GM19328 (cell line): ENCODE measurements at regions not wholly inside any gene's neighbourhood (a gene's known extent, or its start where the extent isn't known, plus 50 kb on each side); places are given as distances from the start of the nearest gene placed in this dataset.

Experiments used
- ATAC-seq: cut with Tn5 transposase; IDR thresholded peaks from one replicate; pipeline ENCODE4 v1.9.1; 2021; ENCODE audit warnings: mild to moderate bottlenecking, moderate library complexity; ENCODE audit not compliant: unreplicated experiment

DNA sequence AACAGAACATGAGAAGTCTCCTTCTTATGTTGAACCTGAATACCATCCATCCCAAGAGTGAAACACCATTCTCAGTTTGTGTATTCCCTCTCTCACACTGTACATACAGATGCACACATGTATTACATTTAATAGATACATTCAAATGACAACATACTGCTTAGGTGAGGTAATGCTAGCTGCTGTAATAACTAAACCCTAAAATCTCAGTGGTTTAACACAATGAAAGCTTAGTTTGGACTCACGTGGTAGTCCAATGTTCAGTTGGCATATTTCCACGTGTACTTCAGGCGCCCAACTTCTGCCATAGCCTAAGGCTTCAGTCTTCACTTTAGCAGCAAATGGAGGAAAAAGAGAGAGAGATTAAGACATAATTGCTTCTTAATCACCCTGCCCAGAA lies 351.1 kb upstream of the PMFBP1 start:
- no peak for ATAC-seq

GRCh38 chr16:72517154-72517553 lies 345.2 kb upstream of the PMFBP1 start:
- ATAC-seq: no peak

DNA sequence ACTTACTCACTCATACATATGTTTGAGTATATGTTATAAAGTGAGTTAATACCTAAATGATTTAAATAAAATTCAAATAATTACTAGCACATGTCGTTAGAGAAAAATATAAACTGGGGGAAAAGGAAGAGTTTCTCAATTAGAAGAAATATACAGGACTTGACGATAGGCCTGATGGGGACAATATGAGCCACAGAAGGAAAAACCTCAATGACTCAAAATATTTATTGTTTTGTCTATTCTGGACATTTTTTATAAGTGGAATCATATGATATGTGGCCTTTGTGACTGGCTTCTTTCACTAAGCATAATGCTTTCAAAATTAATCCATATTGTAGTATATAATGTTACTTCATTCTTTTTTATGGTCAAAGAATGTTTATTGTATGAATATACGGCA lies 339.2 kb upstream of the PMFBP1 start:
- no peak for ATAC-seq

- ATAC-seq: no peak
Observed at GRCh38 chr16:72508191-72508590, 336.2 kb upstream of the PMFBP1 start.

GRCh38 chr16:72502594-72503005 lies 330.6 kb upstream of the PMFBP1 start:
- no peak for ATAC-seq

- ATAC-seq: peak; percentile 70
Observed at GRCh38 chr16:72501739-72502593, 330.0 kb upstream of the PMFBP1 start.

- no peak for ATAC-seq
Observed at GRCh38 chr16:72500545-72500944, 328.6 kb upstream of the PMFBP1 start.

GRCh38 chr16:72493716-72494415 lies 321.9 kb upstream of the PMFBP1 start:
- no peak for ATAC-seq

DNA sequence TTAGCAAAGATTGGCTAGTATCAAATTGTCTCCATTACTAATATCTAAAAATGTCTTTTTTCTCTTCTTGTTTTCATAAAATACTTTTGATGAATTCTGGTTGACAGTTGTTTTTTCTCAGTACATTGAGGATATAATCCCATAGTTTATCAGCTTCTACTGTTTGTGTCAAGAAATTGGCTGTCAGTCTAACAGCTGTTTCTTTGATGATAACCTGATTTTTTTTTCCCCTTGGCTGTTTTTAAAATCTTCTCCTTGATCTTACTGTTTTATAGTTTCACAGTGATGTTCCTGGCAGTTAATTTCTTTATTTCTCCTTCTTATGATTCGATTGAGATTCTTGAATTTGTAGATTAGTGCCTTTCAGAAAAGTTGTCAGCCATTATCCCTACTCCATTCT lies 315.3 kb upstream of the PMFBP1 start:
- ATAC-seq: no peak

- ATAC-seq: no peak
Observed at GRCh38 chr16:72482695-72483094, 310.7 kb upstream of the PMFBP1 start.

GRCh38 chr16:72481419-72481818 lies 309.5 kb upstream of the PMFBP1 start:
- ATAC-seq: no peak

GRCh38 chr16:72480911-72481310 lies 309.0 kb upstream of the PMFBP1 start:
- no peak for ATAC-seq

DNA sequence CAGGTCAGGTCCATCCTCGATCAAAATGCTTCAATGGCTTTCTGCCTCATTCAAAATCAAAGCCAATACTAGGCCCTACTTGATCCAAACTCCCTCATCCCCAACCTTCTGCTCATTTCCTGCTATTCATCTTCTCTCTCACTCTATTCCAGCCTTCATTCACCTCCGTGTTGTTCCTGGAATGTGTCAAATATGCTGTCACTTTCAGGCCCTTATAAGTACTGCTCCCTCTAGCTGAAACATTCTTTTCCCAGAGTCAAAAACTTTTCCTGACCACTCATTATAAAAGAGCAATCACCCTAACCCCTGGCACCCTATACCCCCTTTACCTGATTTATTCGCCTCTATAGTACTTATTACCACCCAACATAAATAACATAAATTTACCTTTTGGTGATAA lies 303.7 kb upstream of the PMFBP1 start:
- ATAC-seq: no peak

GRCh38 chr16:72474501-72475123 lies 302.7 kb upstream of the PMFBP1 start:
- no peak for ATAC-seq

DNA sequence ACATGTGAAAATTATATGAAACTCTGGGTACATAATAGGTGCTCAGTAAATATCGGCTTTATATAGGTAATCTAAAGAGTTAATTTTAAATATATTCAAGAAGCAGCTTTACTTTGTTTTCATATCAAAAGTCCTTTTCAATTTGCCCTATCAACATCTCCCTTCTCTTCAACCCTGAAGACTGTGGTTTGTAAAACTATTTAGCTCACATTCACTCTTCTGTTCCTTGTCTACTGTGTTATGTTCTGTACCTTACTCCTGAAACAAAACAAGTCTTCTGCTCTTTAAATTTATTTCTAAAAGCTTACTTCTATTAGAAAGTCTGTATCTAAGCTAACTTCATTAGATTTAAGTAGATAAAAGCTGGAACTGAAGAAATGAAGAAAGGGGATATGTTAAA lies 301.7 kb upstream of the PMFBP1 start:
- no peak for ATAC-seq

DNA sequence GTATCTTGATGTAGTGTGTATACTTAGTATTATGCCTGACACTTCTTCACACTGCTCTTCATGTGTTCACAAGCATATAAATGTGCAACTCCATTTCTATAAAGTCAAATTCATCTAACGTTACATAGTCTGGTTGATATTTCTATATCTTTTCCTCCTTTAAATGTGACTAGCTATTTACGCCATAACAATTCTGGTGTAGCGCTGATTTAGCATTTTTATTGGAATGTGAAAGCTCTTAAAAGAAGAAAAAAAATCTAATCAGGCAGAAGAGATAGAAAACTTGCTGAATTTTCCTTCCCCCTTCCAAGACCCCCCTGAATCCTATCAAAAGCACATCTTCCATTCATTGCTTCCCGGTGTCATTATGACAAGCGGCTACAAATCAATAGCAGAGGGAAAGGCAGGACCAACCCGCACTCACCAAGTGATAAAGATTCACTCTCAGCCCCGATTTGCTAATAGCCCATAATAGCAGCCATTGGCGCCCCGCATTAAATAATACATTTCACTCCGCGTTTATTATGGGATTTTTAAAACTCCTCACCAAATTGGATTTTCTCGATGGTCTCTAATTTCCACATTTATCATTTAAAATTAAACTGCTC lies 299.5 kb upstream of the PMFBP1 start:
- ATAC-seq: no peak

DNA sequence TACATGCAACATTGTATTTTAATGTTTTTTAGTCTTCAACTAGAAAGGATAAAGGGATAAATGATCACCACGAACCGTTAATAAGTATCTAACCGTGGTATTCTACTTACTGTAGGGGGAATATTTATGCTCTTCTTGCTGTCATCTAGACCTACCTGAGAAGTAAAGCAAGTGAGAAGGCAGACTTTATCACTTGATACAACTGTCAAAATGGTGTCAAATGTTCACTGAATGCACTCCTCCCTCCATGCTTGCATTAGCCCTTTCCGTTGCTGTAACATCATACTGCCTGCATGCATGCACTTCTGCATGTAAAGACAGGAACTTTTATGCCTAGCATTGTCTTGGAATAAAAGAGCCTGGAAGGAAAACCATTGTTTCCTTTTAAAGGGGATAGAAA lies 298.6 kb upstream of the PMFBP1 start:
- ATAC-seq: no peak

DNA sequence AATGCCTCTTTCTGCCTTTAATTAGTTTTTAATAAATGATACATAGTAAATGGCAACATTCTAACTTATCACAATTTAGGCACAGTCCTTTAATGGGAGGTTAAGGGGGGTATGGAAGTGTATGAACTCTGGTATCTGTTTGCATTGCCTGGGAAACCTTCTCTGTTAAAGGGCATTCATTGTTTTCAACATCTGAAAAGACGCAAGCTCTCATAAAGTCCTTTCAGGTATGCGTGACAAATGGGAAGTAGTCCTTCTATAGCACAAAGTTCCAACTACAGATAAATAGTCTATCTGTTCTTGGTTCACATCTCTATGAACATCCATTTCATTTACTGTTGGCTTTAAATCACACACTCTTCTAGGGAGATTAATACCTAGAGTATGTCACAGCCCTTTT lies 298.0 kb upstream of the PMFBP1 start:
- no peak for ATAC-seq

DNA sequence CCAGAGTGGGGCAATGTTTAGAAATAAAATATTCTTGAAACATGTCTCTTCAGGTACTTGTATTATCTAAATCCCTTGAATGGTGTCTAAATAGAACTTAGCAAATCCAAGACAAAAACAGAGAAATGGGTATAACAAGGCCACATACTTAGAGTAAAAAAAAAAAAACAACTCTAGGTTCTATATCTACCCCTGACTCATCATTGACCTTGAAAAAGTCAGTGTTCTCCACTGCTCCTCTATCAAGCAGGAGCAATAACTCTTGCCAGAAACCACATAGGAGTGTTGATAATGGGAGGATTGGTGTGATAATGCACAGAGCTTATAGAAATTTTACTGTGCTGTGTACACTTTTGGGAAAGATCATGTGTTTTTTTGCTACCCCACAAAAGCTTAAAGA lies 296.6 kb upstream of the PMFBP1 start:
- no peak for ATAC-seq

GRCh38 chr16:72467157-72467759 lies 295.3 kb upstream of the PMFBP1 start:
- ATAC-seq: no peak
